ENCODE measurements at regions not wholly inside any gene's neighbourhood (a gene's known extent, or its start where the extent isn't known, plus 50 kb on each side); places are given as distances from the start of the nearest gene placed in this dataset.

DNA sequence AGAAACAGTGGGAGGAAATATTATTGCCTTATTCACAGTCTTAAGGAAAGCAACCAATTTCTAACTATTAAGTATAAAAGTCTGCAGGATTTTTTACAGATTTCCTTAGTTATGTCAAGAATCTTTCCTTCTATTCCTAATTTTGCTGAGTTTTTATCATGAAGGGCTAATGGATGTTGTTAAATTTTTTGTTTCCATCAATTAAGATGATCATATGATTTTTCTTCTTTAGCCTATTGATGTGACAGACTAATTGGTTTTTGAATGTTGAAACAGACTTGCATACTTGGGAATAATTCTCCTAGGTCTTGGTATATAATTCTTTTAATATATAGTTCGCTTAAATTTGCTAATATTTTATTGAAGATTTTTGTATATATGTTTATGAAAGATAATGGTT lies 569.1 kb upstream of the KCND2 start:
- Mint-ChIP-seq H3K4me3 (no peak overlapping the region), H3K4me1 (no peaks in the 10 kb centered on the region)

DNA sequence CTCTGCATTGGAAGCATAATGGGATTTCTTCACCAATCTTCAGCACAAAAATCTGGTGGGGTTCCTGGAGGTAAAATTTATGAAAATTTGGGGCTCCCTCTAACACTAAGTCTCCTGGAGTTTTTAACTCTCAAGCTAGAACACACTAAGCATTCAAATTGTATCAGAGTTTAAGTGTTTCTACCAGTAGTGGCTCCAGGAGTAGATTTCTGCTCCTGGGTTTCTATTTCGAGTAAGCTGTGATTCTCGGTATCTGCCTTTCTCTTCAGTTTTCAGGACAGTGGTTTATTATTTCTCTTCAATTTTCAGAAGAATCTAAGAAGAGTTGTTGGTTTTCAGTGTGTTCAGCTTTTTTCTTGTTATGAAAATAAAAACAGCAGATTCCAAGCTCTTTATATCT lies 566.4 kb upstream of the KCND2 start:
- DNase-seq (ENCODE audit: low spot score): no peak
- no peak for ATAC-seq
- Mint-ChIP-seq H3K27ac (0 out of 2 replicates have a peak overlapping the region, but pooled peaks have one; percentile 27), H3K4me1 (no peaks in the 10 kb centered on the region), H3K4me3 (no peak overlapping the region), H3K9me3 (peaks cover 3% of the 10 kb centered on the region; the same call in 1 of the 3 replicates), H3K27me3 (ENCODE audit: insufficient read depth, low read depth, poor library complexity) (no peaks in the 10 kb centered on the region), H3K36me3 (ENCODE audit: low read depth) (peaks cover 3% of the 10 kb centered on the region; the same call in 1 of the 3 replicates)
- H3K9me2 ChIP-seq (ENCODE audit: insufficient read depth): no peaks in the 10 kb centered on the region
- no peak overlapping the region for H3K4me3 ChIP-seq
- no peaks in the 10 kb centered on the region for H3K4me1 ChIP-seq (ENCODE audit: insufficient read depth)
- H3K27ac ChIP-seq (ENCODE audit: low read depth): no peak overlapping the region
- H3K36me3 ChIP-seq (ENCODE audit: insufficient read depth): no peaks in the 10 kb centered on the region
- H3K4me2 ChIP-seq: no peak overlapping the region
- no peaks in the 10 kb centered on the region for H3F3A ChIP-seq (replicated peaks; ENCODE audit: low read depth)
- no peaks in the 10 kb centered on the region for H3K27me3 ChIP-seq (ENCODE audit: insufficient read depth)
- no peaks in the 10 kb centered on the region for H4K20me1 ChIP-seq (replicated peaks; ENCODE audit: insufficient read depth)
- no peaks in the 10 kb centered on the region for H3K79me2 ChIP-seq (replicated peaks; ENCODE audit: insufficient read depth)
- peak overlapping the region; percentile 45; the same call in 1 of the 2 replicates for H2AFZ ChIP-seq
- TF ChIP-seq POLR2AphosphoS5 (IDR thresholded peaks at IDR 0.05; ENCODE audit: low read depth): no peak
- TF ChIP-seq ZNF114 (CRISPR knock-in tag; IDR thresholded peaks at IDR 0.05): no peak
- no peak for TF ChIP-seq STAT1 (IDR thresholded peaks at IDR 0.05; ENCODE audit: unreplicated experiment)
- no peak for TF ChIP-seq REST (IDR thresholded peaks at IDR 0.05; ENCODE audit: unreplicated experiment)
- TF ChIP-seq ZNF331 (CRISPR knock-in tag; IDR thresholded peaks at IDR 0.05; ENCODE audit: low read depth): no peak
- no peak for TF ChIP-seq NANOG (IDR thresholded peaks at IDR 0.05; ENCODE audit: borderline replicate concordance)
- no peak for TF ChIP-seq EZH2 (IDR thresholded peaks at IDR 0.05; ENCODE audit: low read depth, unreplicated experiment)

More for the DNA sequence above, 569.1 kb upstream of the KCND2 start:
- no peaks in the 10 kb centered on the region for H4K20me1 ChIP-seq (replicated peaks; ENCODE audit: insufficient read depth)
- ATAC-seq (no peak), DNase-seq (ENCODE audit: low spot score) (no peak)
- no peak overlapping the region for H3K27ac Mint-ChIP-seq
- H3K27me3 Mint-ChIP-seq (ENCODE audit: insufficient read depth, low read depth, poor library complexity): no peaks in the 10 kb centered on the region
- H3K9me2 ChIP-seq (ENCODE audit: insufficient read depth): no peaks in the 10 kb centered on the region
- H3K36me3 ChIP-seq (ENCODE audit: insufficient read depth): no peaks in the 10 kb centered on the region
- H3K79me2 ChIP-seq (replicated peaks; ENCODE audit: insufficient read depth): no peaks in the 10 kb centered on the region
- no peaks in the 10 kb centered on the region for H3F3A ChIP-seq (replicated peaks; ENCODE audit: low read depth)
- H3K4me1 ChIP-seq (ENCODE audit: insufficient read depth): no peaks in the 10 kb centered on the region
- H2AFZ ChIP-seq: no peak overlapping the region
- H3K4me2 ChIP-seq: no peak overlapping the region
- peaks cover 3% of the 10 kb centered on the region; the same call in 1 of the 3 replicates for H3K36me3 Mint-ChIP-seq (ENCODE audit: low read depth)
- H3K27me3 ChIP-seq (ENCODE audit: insufficient read depth): no peaks in the 10 kb centered on the region
- peaks cover 3% of the 10 kb centered on the region; the same call in 1 of the 3 replicates for H3K9me3 Mint-ChIP-seq
- H3K27ac ChIP-seq (ENCODE audit: low read depth): no peak overlapping the region
- no peak overlapping the region for H3K4me3 ChIP-seq
- TF ChIP-seq, protein P1, sequence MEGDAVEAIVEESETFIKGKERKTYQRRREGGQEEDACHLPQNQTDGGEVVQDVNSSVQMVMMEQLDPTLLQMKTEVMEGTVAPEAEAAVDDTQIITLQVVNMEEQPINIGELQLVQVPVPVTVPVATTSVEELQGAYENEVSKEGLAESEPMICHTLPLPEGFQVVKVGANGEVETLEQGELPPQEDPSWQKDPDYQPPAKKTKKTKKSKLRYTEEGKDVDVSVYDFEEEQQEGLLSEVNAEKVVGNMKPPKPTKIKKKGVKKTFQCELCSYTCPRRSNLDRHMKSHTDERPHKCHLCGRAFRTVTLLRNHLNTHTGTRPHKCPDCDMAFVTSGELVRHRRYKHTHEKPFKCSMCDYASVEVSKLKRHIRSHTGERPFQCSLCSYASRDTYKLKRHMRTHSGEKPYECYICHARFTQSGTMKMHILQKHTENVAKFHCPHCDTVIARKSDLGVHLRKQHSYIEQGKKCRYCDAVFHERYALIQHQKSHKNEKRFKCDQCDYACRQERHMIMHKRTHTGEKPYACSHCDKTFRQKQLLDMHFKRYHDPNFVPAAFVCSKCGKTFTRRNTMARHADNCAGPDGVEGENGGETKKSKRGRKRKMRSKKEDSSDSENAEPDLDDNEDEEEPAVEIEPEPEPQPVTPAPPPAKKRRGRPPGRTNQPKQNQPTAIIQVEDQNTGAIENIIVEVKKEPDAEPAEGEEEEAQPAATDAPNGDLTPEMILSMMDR (conservative IDR thresholded peaks at IDR 0.05; ENCODE audit: low read depth in 2 of 2): no peak
- no peak for TF ChIP-seq CREB1 (CRISPR knock-in tag; IDR thresholded peaks at IDR 0.05; ENCODE audit: low read depth)
- TF ChIP-seq, protein P2, sequence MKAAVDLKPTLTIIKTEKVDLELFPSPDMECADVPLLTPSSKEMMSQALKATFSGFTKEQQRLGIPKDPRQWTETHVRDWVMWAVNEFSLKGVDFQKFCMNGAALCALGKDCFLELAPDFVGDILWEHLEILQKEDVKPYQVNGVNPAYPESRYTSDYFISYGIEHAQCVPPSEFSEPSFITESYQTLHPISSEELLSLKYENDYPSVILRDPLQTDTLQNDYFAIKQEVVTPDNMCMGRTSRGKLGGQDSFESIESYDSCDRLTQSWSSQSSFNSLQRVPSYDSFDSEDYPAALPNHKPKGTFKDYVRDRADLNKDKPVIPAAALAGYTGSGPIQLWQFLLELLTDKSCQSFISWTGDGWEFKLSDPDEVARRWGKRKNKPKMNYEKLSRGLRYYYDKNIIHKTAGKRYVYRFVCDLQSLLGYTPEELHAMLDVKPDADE (IDR thresholded peaks at IDR 0.05): no peak
- no peak for TF ChIP-seq POLR2AphosphoS5 (IDR thresholded peaks at IDR 0.05; ENCODE audit: low read depth)

Data from GM23338 (cell line).